ENCODE measurements at regions not wholly inside any gene's neighbourhood (a gene's known extent, or its start where the extent isn't known, plus 50 kb on each side); places are given as distances from the start of the nearest gene placed in this dataset.

DNA sequence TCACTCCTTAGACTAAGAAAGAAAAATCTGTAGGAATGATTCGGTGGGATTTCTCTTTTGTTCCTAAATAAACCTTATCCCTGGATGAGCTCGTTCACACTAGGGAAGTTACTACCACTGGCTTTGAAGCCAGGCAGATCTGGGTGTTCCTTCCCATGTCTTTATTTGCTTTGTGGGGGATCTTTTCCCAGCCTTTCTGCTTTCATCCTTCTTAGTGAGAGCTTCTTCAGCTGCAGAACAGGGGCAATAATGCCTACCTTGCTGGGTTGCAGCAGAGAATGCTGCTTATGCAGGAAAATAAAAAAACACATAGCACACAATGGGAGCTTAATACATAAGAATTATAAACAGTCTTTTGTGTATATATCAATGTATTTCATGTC lies 292.1 kb downstream of the SOX11 start:
- no peak for DNase-seq (ENCODE audit: extremely low spot score, unreplicated experiment)
- Mint-ChIP-seq H3K9me3 (no peaks in the 10 kb centered on the region), H3K4me3 (no peak overlapping the region), H3K4me1 (ENCODE audit: unreplicated experiment) (peaks cover 45% of the 10 kb centered on the region), H3K36me3 (no peaks in the 10 kb centered on the region), H3K27me3 (peaks cover 18% of the 10 kb centered on the region), H3K27ac (no peak overlapping the region)
- TF ChIP-seq, protein P1, sequence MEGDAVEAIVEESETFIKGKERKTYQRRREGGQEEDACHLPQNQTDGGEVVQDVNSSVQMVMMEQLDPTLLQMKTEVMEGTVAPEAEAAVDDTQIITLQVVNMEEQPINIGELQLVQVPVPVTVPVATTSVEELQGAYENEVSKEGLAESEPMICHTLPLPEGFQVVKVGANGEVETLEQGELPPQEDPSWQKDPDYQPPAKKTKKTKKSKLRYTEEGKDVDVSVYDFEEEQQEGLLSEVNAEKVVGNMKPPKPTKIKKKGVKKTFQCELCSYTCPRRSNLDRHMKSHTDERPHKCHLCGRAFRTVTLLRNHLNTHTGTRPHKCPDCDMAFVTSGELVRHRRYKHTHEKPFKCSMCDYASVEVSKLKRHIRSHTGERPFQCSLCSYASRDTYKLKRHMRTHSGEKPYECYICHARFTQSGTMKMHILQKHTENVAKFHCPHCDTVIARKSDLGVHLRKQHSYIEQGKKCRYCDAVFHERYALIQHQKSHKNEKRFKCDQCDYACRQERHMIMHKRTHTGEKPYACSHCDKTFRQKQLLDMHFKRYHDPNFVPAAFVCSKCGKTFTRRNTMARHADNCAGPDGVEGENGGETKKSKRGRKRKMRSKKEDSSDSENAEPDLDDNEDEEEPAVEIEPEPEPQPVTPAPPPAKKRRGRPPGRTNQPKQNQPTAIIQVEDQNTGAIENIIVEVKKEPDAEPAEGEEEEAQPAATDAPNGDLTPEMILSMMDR (conservative IDR thresholded peaks at IDR 0.05): no peak

DNA sequence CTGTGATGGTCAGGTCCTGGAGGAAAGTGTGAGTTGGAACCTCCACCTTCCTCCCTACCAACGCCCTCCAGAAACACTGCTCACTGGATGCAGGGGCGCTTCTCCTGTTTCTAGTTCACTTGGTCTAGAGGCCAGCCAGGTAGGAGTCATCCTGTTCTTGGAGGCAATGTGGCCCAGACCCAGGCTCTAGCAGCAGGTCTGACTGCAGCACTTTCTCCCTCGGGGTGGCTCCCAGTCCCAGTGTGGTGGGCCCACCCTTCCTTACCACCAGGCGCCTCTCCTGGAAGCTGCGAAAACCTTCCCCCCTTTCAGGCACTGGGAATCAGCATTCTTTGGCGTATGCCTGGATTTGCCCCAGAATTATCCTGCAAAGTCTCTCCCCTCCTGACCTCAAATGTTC lies 292.8 kb downstream of the SOX11 start:
- H3K27ac Mint-ChIP-seq: no peak overlapping the region

DNA sequence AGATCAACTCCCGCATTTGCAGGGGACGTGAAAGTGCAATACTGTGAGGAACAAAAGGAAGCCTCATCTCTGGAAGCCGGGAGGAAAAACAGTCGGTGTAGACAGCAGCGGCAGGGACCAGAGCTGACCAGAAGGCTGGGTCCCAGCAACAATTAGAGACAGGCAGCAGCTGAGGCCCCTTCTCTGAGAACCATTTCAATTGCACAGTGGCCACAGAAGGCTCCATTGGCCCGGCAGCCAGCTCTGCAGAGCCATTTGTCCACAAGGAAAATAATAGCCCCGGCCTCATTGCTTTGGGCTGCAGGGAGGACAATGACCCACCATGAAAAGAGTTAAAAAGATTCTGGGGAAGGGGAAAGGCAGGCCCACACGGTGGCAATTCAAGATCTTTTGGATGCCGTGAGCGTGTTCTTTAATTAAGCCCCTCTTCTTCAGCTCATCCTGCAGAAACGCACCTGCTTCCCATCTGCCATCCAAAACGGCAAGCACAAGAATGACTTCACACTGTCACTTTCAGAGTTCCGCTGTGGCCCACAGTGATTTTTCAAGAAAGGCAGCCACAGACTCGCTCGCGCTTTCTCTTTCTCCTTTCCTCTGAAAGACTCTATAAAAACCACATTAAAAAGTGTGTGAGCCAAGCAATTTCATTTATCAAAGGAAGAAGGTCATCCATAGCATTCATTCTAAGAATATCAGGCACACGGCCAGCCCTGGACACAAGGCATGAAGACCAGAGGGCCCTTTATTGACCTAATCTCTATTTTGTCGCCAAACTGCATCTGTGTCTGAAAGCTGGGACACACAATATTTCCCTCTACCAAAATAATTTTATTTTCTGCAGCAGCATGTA lies 293.6 kb downstream of the SOX11 start:
- DNase-seq (ENCODE audit: extremely low spot score, unreplicated experiment): no peak
- Mint-ChIP-seq H3K27ac (no peak overlapping the region), H3K9me3 (no peaks in the 10 kb centered on the region), H3K36me3 (no peaks in the 10 kb centered on the region), H3K4me3 (no peak overlapping the region), H3K27me3 (peaks cover 18% of the 10 kb centered on the region), H3K4me1 (ENCODE audit: unreplicated experiment) (peaks cover 42% of the 10 kb centered on the region)
- TF ChIP-seq, protein P1 (conservative IDR thresholded peaks at IDR 0.05): no peak

More for the DNA sequence above, 292.8 kb downstream of the SOX11 start:
- H3K36me3 Mint-ChIP-seq: no peaks in the 10 kb centered on the region
- H3K9me3 Mint-ChIP-seq: no peaks in the 10 kb centered on the region
- no peak for DNase-seq (ENCODE audit: extremely low spot score, unreplicated experiment)
- peaks cover 18% of the 10 kb centered on the region for H3K27me3 Mint-ChIP-seq
- no peak overlapping the region for H3K4me3 Mint-ChIP-seq
- peaks cover 45% of the 10 kb centered on the region for H3K4me1 Mint-ChIP-seq (ENCODE audit: unreplicated experiment)
- TF ChIP-seq, protein P1 (conservative IDR thresholded peaks at IDR 0.05): no peak

DNA sequence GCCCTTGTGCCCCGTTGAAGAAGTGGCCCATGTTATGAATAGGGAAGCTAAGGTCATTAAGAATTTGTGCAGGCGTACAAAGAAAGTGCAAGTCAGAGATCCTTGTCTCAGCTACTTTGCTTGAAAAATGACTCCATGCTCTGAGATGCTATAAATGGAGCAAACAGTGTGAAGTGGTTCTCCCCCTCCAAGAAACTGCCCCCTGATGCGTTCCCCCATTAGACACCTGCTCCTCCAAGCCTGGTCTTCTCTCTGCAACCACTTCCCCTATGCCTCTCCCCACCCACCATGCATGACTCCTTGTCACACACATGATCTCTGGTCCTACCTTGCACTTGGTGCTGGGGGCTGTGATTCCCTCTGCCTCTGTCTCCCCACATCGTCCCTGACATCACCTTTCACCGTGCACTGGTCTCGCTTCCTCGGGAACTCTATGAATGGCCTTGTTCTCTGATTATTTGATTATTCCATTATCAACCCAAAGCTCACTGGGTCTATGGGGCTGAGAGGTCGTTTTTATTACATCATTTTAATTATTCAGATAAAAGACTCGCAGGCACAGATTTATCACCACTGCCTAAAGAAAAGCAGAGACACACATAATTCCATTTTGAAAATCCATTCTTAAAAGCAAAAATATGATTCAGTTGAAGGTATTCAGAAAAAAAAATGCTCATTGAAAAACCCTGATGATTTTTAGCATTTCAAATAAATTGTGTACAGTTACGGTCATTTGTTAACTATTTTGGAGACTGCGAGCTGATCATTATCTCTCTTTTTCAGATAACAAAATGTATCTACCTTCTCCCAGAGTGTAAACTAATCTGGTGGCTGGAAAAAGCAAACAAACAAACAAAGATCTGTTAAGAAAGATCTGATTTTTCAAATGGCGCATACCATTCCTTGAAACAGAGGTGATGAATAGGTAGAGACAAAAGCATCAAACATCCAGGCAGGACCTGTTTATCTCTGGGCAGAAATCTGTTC lies 294.9 kb downstream of the SOX11 start:
- H3K27ac Mint-ChIP-seq: no peak overlapping the region
- no peak for DNase-seq (ENCODE audit: extremely low spot score, unreplicated experiment)
- TF ChIP-seq, protein P1 (conservative IDR thresholded peaks at IDR 0.05): no peak
- H3K4me1 Mint-ChIP-seq (ENCODE audit: unreplicated experiment): peaks cover 29% of the 10 kb centered on the region
- peaks cover 11% of the 10 kb centered on the region for H3K27me3 Mint-ChIP-seq
- no peak overlapping the region for H3K4me3 Mint-ChIP-seq
- H3K36me3 Mint-ChIP-seq: no peaks in the 10 kb centered on the region
- no peaks in the 10 kb centered on the region for H3K9me3 Mint-ChIP-seq

DNA sequence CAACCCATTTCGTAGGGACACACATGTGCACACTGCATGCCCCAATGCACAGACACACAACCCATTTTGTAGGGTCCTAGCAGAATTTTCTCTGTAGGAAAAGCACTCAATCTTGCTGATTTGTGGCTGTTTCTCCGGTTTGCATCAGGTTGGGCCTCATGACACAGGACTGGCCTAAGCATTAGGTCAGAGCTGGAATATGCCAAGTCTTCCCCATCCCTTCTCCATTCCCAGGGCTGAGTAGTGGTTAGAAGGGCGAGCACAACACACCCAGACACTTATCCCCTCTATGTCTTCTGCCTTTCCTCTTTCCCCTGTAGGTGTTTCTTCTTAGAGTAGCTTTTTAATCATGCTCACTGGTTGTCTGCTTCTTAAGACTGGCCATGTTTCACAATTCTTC lies 295.9 kb downstream of the SOX11 start:
- Mint-ChIP-seq H3K4me1 (ENCODE audit: unreplicated experiment) (peaks cover 19% of the 10 kb centered on the region), H3K27ac (no peak overlapping the region), H3K9me3 (no peaks in the 10 kb centered on the region), H3K27me3 (peaks cover 12% of the 10 kb centered on the region), H3K4me3 (no peak overlapping the region), H3K36me3 (no peaks in the 10 kb centered on the region)
- DNase-seq (ENCODE audit: extremely low spot score, unreplicated experiment): no peak
- TF ChIP-seq, protein P1 (conservative IDR thresholded peaks at IDR 0.05): no peak

All from type B pancreatic cell (in vitro differentiated cells).